HCT116 (cell line): ENCODE measurements at regions not wholly inside any gene's neighbourhood (a gene's known extent, or its start where the extent isn't known, plus 50 kb on each side); places are given as distances from the start of the nearest gene placed in this dataset.

Experiments
- FOSL1 ChIP-seq: IDR thresholded peaks from 2 replicates; pipeline ENCODE4 v1.6.1; 2012; ENCODE audit warnings: low read depth
- POLR2A ChIP-seq: IDR thresholded peaks from 2 replicates; pipeline ENCODE4 v1.7.0; 2011; ENCODE audit warnings: borderline replicate concordance; ENCODE audit not compliant: insufficient read depth, insufficient read length; ENCODE audit errors: extremely low read depth
- SIN3A ChIP-seq: IDR thresholded peaks from 2 replicates; pipeline ENCODE4 v1.6.1; 2012; ENCODE audit warnings: low read depth
- TF ChIP-seq, protein P1 (sequence below): IDR thresholded peaks from 2 replicates; pipeline ENCODE4 v1.6.1; 2011; ENCODE audit warnings: mild to moderate bottlenecking, low read length, moderate library complexity; ENCODE audit not compliant: insufficient replicate concordance; ENCODE audit errors: extremely low read depth
- TF ChIP-seq, protein P2 (sequence below), 3 experiments: fragments of 200-600 bp in 1 of 3; sonication (generic) in 1 of 3; IDR thresholded peaks in 2 of 3; conservative IDR thresholded peaks in 1 of 3; 2 replicates each; pipeline ENCODE4 v1.5.1; 2012 to 2017; ENCODE audit warnings: low read depth in 2 of 3, low read length in 2 of 3, antibody characterized with exemption in 1 of 3, borderline replicate concordance in 1 of 3, control low read depth in 1 of 3, mild to moderate bottlenecking in 1 of 3, mixed read lengths in 1 of 3, mixed run types in 1 of 3, moderate library complexity in 1 of 3; ENCODE audit not compliant: insufficient read depth in 1 of 3
- TF ChIP-seq, protein P3 (sequence below): IDR thresholded peaks from 2 replicates; pipeline ENCODE4 v1.6.1; 2012

DNA sequence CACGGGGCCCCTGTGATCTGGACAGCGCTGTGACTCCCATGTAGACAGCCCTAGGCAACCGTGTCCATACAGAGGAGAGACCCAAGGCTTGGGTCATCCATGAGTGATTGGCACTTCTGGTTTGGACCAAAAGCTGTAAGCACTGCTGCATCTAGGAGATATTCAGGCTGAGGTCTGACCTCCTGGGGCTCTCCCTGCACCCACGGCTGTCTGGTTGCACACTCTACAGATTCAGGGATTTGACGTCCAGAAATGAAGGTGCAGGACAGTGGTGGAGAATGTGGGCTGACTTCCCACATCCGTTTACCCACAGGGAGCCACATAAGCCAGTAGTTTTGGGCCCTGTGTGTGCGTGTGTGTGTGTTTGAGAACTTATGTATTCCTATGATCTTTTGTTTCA is 76.2 kb upstream of the ARHGEF7 start:
- TF ChIP-seq, protein P1, sequence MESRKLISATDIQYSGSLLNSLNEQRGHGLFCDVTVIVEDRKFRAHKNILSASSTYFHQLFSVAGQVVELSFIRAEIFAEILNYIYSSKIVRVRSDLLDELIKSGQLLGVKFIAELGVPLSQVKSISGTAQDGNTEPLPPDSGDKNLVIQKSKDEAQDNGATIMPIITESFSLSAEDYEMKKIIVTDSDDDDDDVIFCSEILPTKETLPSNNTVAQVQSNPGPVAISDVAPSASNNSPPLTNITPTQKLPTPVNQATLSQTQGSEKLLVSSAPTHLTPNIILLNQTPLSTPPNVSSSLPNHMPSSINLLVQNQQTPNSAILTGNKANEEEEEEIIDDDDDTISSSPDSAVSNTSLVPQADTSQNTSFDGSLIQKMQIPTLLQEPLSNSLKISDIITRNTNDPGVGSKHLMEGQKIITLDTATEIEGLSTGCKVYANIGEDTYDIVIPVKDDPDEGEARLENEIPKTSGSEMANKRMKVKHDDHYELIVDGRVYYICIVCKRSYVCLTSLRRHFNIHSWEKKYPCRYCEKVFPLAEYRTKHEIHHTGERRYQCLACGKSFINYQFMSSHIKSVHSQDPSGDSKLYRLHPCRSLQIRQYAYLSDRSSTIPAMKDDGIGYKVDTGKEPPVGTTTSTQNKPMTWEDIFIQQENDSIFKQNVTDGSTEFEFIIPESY, result no peak
- TF ChIP-seq SIN3A, result no peak
- TF ChIP-seq POLR2A, result no peak
- TF ChIP-seq, protein P2, sequence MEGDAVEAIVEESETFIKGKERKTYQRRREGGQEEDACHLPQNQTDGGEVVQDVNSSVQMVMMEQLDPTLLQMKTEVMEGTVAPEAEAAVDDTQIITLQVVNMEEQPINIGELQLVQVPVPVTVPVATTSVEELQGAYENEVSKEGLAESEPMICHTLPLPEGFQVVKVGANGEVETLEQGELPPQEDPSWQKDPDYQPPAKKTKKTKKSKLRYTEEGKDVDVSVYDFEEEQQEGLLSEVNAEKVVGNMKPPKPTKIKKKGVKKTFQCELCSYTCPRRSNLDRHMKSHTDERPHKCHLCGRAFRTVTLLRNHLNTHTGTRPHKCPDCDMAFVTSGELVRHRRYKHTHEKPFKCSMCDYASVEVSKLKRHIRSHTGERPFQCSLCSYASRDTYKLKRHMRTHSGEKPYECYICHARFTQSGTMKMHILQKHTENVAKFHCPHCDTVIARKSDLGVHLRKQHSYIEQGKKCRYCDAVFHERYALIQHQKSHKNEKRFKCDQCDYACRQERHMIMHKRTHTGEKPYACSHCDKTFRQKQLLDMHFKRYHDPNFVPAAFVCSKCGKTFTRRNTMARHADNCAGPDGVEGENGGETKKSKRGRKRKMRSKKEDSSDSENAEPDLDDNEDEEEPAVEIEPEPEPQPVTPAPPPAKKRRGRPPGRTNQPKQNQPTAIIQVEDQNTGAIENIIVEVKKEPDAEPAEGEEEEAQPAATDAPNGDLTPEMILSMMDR (IDR thresholded peaks at IDR 0.05 in 2 of 3, conservative IDR thresholded peaks at IDR 0.05 in 1 of 3; ENCODE audit: borderline replicate concordance in 1 of 3, insufficient read depth in 1 of 3, low read depth in 2 of 3, low read length in 2 of 3), result no peak
- TF ChIP-seq, protein P3, sequence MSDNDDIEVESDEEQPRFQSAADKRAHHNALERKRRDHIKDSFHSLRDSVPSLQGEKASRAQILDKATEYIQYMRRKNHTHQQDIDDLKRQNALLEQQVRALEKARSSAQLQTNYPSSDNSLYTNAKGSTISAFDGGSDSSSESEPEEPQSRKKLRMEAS, result no peak
- TF ChIP-seq FOSL1, result no peak
